Ovary (tissue), 7 donors: ENCODE measurements at regions not wholly inside any gene's neighbourhood (a gene's known extent, or its start where the extent isn't known, plus 50 kb on each side); places are given as distances from the start of the nearest gene placed in this dataset.

ENCODE experiments used
- DNase-seq, 5 donors: peaks; one replicate each; pipeline ENCODE4 v3.0.0-alpha.2; 2019 to 2020
- H3K27ac ChIP-seq, 2 donors: fragments of 200-600 bp; one replicate each; pipeline versions ENCODE4 v1.5.1 to v1.8.0; 2019 to 2022
- H3K27me3 ChIP-seq: fragments of 200-600 bp; one replicate; pipeline ENCODE4 v1.8.0; 2022
- H3K36me3 ChIP-seq: fragments of 200-600 bp; sonication (generic); one replicate; pipeline ENCODE4 v1.5.1; 2019
- H3K4me1 ChIP-seq: one replicate; pipeline ENCODE4 v1.8.1; 2013; ENCODE audit warnings: mild to moderate bottlenecking, moderate library complexity; ENCODE audit not compliant: insufficient read depth
- H3K4me3 ChIP-seq: fragments of 200-600 bp; sonication (generic); one replicate; pipeline ENCODE4 v1.5.1; 2017
- H3K9me3 ChIP-seq, 2 donors: fragments of 200-600 bp in 1 of 2; sonication (generic) in 1 of 2; one replicate each; pipeline versions ENCODE4 v1.5.1 to v1.8.1; 2013 to 2019; ENCODE audit warnings: mild to moderate bottlenecking in 1 of 2, moderate library complexity in 1 of 2
- EP300 ChIP-seq: sonication (generic); formaldehyde crosslinking; IDR thresholded peaks from one replicate; pipeline ENCODE4 v1.6.1; 2017; ENCODE audit warnings: antibody characterized with exemption
- POLR2A ChIP-seq: fragments of 450-650 bp; IDR thresholded peaks from one replicate; pipeline ENCODE4 v1.6.1; 2017; ENCODE audit warnings: antibody characterized with exemption, mild to moderate bottlenecking, moderate library complexity
- WGBS, 3 donors: extraction: QIAGEN DNeasy Blood & Tissue Kit in 1 of 3; methylation state at CpG; one replicate each; pipeline versions ENCODE4 v1.1.5 to v1.1.7; 2013 to 2017; 5-methylcytosine and 5-hydroxymethylcytosine counted together
- intact Hi-C, 4 donors: fragments of 100-400 bp; cut with DNase I; formaldehyde crosslinking; loops; one replicate each; pipeline versions ENCODE4 v1.11.0 to v1.15.1; 2022 to 2023
- TF ChIP-seq, protein P1 (sequence below), 3 donors: fragments of 450-650 bp in 2 of 3; fragments of 200-600 bp in 1 of 3; IDR thresholded peaks; one replicate each; pipeline versions ENCODE4 v1.5.1 to v1.8.0; 2016 to 2022; ENCODE audit warnings: antibody characterized with exemption in 3 of 3, mild to moderate bottlenecking in 1 of 3
- donor health status: DM: no; HTN: no; CAD: no; lungs with moderate emphysema.
- donor health status: DM: no; HTN: no; CAD: no.
- donor health status: Bipolar disorder and iron deficiency.
- donor health status: DM: no; HTN: no; CAD: no.
- donor health status: DM: yes; HTN: yes; CAD: no.

DNA sequence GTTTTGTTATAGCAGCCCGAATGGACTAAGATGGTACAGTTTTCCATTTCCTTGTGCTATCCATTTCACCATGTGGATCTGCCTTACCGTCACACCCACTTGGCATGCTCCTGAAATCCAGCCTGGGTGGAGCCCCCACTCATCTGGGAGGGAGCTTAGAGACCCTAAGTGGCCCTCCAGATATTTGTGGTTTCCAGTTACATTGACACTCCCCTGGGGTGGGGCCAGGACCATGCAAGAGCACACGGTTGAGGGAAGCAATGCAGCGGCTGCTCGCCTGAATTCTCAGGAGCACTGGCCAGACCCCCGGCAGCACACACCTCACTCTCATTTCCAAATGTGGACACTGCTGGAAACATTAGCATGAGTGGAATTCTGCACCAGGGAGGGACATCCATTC lies 231.1 kb downstream of the UTP18 start:
- intact Hi-C loops: no loop called here
- TF ChIP-seq EP300 (no peak), POLR2A (no peak)
- TF ChIP-seq, protein P1, sequence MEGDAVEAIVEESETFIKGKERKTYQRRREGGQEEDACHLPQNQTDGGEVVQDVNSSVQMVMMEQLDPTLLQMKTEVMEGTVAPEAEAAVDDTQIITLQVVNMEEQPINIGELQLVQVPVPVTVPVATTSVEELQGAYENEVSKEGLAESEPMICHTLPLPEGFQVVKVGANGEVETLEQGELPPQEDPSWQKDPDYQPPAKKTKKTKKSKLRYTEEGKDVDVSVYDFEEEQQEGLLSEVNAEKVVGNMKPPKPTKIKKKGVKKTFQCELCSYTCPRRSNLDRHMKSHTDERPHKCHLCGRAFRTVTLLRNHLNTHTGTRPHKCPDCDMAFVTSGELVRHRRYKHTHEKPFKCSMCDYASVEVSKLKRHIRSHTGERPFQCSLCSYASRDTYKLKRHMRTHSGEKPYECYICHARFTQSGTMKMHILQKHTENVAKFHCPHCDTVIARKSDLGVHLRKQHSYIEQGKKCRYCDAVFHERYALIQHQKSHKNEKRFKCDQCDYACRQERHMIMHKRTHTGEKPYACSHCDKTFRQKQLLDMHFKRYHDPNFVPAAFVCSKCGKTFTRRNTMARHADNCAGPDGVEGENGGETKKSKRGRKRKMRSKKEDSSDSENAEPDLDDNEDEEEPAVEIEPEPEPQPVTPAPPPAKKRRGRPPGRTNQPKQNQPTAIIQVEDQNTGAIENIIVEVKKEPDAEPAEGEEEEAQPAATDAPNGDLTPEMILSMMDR (IDR thresholded peaks at IDR 0.05): no peak
- Histone ChIP-seq H3K36me3 (no peaks in the 10 kb centered on the region), H3K4me3 (no peak overlapping the region), H3K27me3 (no peaks in the 10 kb centered on the region), H3K27ac (no peak overlapping the region), H3K9me3 (no peaks in the 10 kb centered on the region), H3K4me1 (peaks cover 5% of the 10 kb centered on the region)
- 91 to 96% (median 92%) methylated on average over 6 of the region's 6 CpGs for WGBS, 3 donors
- DNase-seq: no peak

DNA sequence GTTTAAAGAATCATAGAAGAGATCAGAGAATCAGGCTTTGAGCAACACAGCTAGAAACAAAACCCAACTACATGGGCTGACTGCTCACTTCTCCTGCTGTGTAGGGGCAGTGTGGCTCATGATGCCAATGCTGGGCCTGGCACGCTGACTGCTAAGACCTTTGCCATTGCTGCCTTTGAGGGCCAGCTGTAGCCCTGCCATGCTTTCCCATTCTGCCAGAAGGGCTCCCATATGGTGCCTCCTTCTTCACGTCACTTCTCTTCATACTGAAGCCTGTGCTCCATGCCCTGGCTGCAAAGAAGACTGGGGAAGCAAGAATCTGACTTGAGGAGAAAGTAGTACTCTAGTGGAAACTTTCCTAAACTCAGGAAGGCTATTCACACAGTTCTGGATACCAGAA lies 232.9 kb downstream of the UTP18 start:
- peaks cover 7% of the 10 kb centered on the region for H3K4me1 ChIP-seq
- H3K9me3 ChIP-seq: no peaks in the 10 kb centered on the region
- TF ChIP-seq POLR2A (no peak), EP300 (no peak)
- TF ChIP-seq, protein P1 (IDR thresholded peaks at IDR 0.05): no peak
- DNase-seq: no peak
- H3K27ac ChIP-seq: no peak overlapping the region
- intact Hi-C loops: no loop called here
- H3K36me3 ChIP-seq: no peaks in the 10 kb centered on the region
- 93 to 99% (median 98%) methylated on average over 2 of the region's 2 CpGs for WGBS, 3 donors
- no peak overlapping the region for H3K4me3 ChIP-seq
- H3K27me3 ChIP-seq: no peaks in the 10 kb centered on the region

DNA sequence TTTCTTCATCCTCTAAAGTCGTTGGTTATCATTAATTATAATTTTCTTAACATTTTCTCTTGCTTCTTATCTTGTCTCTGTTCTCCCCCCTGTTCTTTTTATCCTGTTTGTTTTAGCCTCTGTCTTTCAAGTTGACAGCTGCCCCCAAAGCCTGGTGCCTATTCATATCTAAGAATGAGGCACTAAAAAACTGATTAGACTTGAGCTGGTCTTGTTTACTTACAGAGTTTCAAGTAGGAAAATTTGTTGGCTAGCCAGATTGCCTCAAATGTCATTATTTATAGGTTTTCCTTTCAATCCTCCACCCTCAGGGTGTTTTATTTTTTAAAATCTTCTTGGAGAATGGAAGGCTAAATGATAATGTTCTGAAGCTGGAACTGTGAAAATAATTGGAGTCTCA lies 236.0 kb downstream of the UTP18 start:
- Histone ChIP-seq H3K9me3 (no peaks in the 10 kb centered on the region), H3K4me1 (peaks cover 5% of the 10 kb centered on the region), H3K27me3 (no peaks in the 10 kb centered on the region), H3K36me3 (no peaks in the 10 kb centered on the region), H3K4me3 (no peak overlapping the region), H3K27ac (no peak overlapping the region)
- 0 to 4% (median 2%) methylated on average over 1 of the region's 1 CpG for whole genome bisulfite sequencing, 3 donors
- intact Hi-C loops: no loop called here
- no peak for DNase-seq
- TF ChIP-seq POLR2A (no peak), EP300 (no peak)
- TF ChIP-seq, protein P1 (IDR thresholded peaks at IDR 0.05): no peak

DNA sequence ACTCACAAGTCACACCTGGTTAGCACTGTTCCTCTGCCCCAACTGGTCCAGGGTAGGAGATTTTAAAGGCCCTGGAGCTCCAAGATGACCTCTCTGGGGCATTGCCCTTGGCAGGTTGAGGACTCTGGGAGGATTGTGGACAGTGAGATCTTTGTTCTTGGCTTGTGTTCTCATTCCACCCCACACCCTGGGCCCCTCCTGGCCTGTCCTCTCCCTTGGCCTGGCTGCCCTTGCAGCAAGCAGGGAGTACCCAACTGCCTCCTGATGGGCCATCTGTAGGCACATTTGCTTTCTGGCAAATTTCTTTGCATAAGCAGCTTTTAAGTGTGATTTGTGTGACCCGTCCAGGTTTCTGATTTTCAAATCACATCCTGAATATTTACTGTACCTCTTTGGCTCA lies 239.6 kb downstream of the UTP18 start:
- no peak for TF ChIP-seq EP300
- no peak for TF ChIP-seq POLR2A
- TF ChIP-seq, protein P1 (IDR thresholded peaks at IDR 0.05): no peak
- Histone ChIP-seq H3K27me3 (no peaks in the 10 kb centered on the region), H3K27ac (no peak overlapping the region), H3K4me1 (peaks cover 5% of the 10 kb centered on the region), H3K4me3 (no peak overlapping the region), H3K9me3 (no peaks in the 10 kb centered on the region), H3K36me3 (no peaks in the 10 kb centered on the region)
- intact Hi-C loops: no loop called here
- no peak for DNase-seq
- 65 to 67% (median 67%) methylated on average over 1 of the region's 1 CpG for WGBS, 3 donors

DNA sequence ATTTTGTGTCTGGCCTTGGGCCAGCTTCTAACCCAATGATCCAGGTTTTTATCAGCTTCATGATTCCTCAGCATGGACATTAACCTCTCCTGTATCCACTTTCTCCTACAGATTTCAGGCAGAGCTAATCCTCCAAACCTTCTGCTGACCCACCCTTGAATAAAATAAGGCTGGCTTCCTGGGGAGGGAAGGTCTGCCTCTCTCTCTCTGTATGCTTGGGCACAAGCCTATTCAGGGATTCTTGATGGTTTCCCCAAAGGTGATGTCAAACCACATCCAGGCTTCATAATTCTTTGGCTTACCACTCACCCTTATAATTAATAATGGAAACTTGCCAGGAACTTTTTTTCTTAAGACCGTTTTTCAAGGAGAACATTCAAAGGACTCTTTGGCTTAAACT lies 240.1 kb downstream of the UTP18 start:
- H3K4me1 ChIP-seq: peaks cover 5% of the 10 kb centered on the region
- 0 to 6% (median 3%) methylated on average over 1 of the region's 1 CpG for WGBS, 3 donors
- no peak overlapping the region for H3K27ac ChIP-seq
- no peaks in the 10 kb centered on the region for H3K27me3 ChIP-seq
- no peaks in the 10 kb centered on the region for H3K9me3 ChIP-seq
- H3K4me3 ChIP-seq: no peak overlapping the region
- no peaks in the 10 kb centered on the region for H3K36me3 ChIP-seq
- no peak for DNase-seq
- TF ChIP-seq POLR2A (no peak), EP300 (no peak)
- TF ChIP-seq, protein P1 (IDR thresholded peaks at IDR 0.05): no peak
- intact Hi-C loops: no loop called here
